ENCODE measurements at regions not wholly inside any gene's neighbourhood (a gene's known extent, or its start where the extent isn't known, plus 50 kb on each side); places are given as distances from the start of the nearest gene placed in this dataset.
"Not testable (repeated sequence)": the region's sequence is repeated elsewhere in the genome, so short reads cannot be mapped to it uniquely, and the experiment has no call there.

GRCh38 chr7:34550996-34551395 lies 107.0 kb upstream of the NPSR1 start:
- DNase-seq (ENCODE audit: low spot score) (no peak), ATAC-seq (ENCODE audit: low FRiP score) (no peak)
- TF ChIP-seq CTCF (IDR thresholded peaks at IDR 0.05): no peak

- TF ChIP-seq CTCF (IDR thresholded peaks at IDR 0.05): no peak
- no peak for ATAC-seq (ENCODE audit: low FRiP score)
- no peak for DNase-seq (ENCODE audit: low spot score)
Measured at GRCh38 chr7:34552502-34552901, 105.5 kb upstream of the NPSR1 start.

- ATAC-seq (ENCODE audit: low FRiP score) (no peak), DNase-seq (ENCODE audit: low spot score) (no peak)
- TF ChIP-seq CTCF (IDR thresholded peaks at IDR 0.05): no peak
Measured at GRCh38 chr7:34558022-34558421, 100.0 kb upstream of the NPSR1 start.

- DNase-seq (ENCODE audit: low spot score): no peak
- no peak for ATAC-seq (ENCODE audit: low FRiP score)
- TF ChIP-seq CTCF (IDR thresholded peaks at IDR 0.05): no peak
Measured at GRCh38 chr7:34564091-34564490, 93.9 kb upstream of the NPSR1 start.

GRCh38 chr7:34567906-34568305 lies 90.1 kb upstream of the NPSR1 start:
- TF ChIP-seq CTCF (IDR thresholded peaks at IDR 0.05): no peak
- no peak for DNase-seq (ENCODE audit: low spot score)
- ATAC-seq (ENCODE audit: low FRiP score): no peak

GRCh38 chr7:34569975-34570699 lies 87.9 kb upstream of the NPSR1 start:
- no peak for TF ChIP-seq CTCF (IDR thresholded peaks at IDR 0.05)
- DNase-seq (ENCODE audit: low spot score) (no peak), ATAC-seq (ENCODE audit: low FRiP score) (no peak)

GRCh38 chr7:34575006-34575405 lies 83.0 kb upstream of the NPSR1 start:
- no peak for TF ChIP-seq CTCF (IDR thresholded peaks at IDR 0.05)
- ATAC-seq (ENCODE audit: low FRiP score) (no peak), DNase-seq (ENCODE audit: low spot score) (no peak)

- DNase-seq (ENCODE audit: low spot score); ATAC-seq (ENCODE audit: low FRiP score): not testable (repeated sequence)
Measured at GRCh38 chr7:34577934-34578333, 80.1 kb upstream of the NPSR1 start.

GRCh38 chr7:34581698-34582097 lies 76.3 kb upstream of the NPSR1 start:
- ATAC-seq (ENCODE audit: low FRiP score): not testable (repeated sequence)

More at GRCh38 chr7:34581698-34582097, 76.3 kb upstream of the NPSR1 start:
- DNase-seq (ENCODE audit: low spot score): not testable (repeated sequence)
